H1 (cell line): ENCODE measurements at regions not wholly inside any gene's neighbourhood (a gene's known extent, or its start where the extent isn't known, plus 50 kb on each side); places are given as distances from the start of the nearest gene placed in this dataset.
"Not testable (repeated sequence)": the region's sequence is repeated elsewhere in the genome, so short reads cannot be mapped to it uniquely, and the experiment has no call there.

Experiments
- CTCF ChIA-PET: fragments of 300-600 bp; sonication (Branson Sonifier 250); formaldehyde crosslinking; loops from one replicate; lab custom pipeline; 2021; ENCODE audit not compliant: partially characterized antibody; lab: Charles Lee
- POLR2A ChIA-PET: fragments of 300-600 bp; sonication (Branson Sonifier 250); formaldehyde crosslinking; loops from one replicate; lab custom pipeline; 2021; ENCODE audit warnings: inconsistent platforms; ENCODE audit not compliant: partially characterized antibody; lab: Charles Lee
- DNase-seq, 2 experiments: peaks; one replicate each; pipeline versions ENCODE4 v3.0.0 to v3.0.0-alpha.2; 2010 to 2022; ENCODE audit warnings: low spot score in 2 of 2, low read depth in 1 of 2, mixed read lengths in 1 of 2
- FAIRE-seq: peaks from 2 replicates; lab custom pipeline; 2011; peaks lifted over from hg19 to GRCh38; lab: Jason Lieb, UNC
- H2AFZ ChIP-seq: 2 replicates; pipeline ENCODE4 v1.8.1; 2012; ENCODE audit warnings: low read length, inconsistent platforms
- H2AK5ac ChIP-seq: 2 replicates; pipeline ENCODE4 v1.6.1; 2013; ENCODE audit warnings: low read depth, low read length
- H2BK120ac ChIP-seq: replicated peaks from 2 replicates; pipeline ENCODE3; 2013; ENCODE audit warnings: low read depth, low read length, inconsistent platforms
- H2BK12ac ChIP-seq: 2 replicates; pipeline ENCODE4 v1.6.1; 2013; ENCODE audit warnings: low read depth, low read length
- H2BK15ac ChIP-seq: 2 replicates; pipeline ENCODE4 v1.6.1; 2013; ENCODE audit warnings: low read length
- H2BK20ac ChIP-seq: 2 replicates; pipeline ENCODE4 v1.6.1; 2013; ENCODE audit warnings: low read length
- H2BK5ac ChIP-seq: 2 replicates; pipeline ENCODE4 v1.6.1; 2013; ENCODE audit warnings: low read depth, low read length
- H3K14ac ChIP-seq: 2 replicates; pipeline ENCODE4 v1.6.1; 2013; ENCODE audit warnings: inconsistent platforms; ENCODE audit not compliant: insufficient read length
- H3K18ac ChIP-seq: 2 replicates; pipeline ENCODE4 v1.6.1; 2013; ENCODE audit warnings: low read length; ENCODE audit errors: extremely low read depth
- H3K23ac ChIP-seq: 2 replicates; pipeline ENCODE4 v1.6.1; 2013; ENCODE audit warnings: inconsistent platforms; ENCODE audit not compliant: insufficient read length
- H3K23me2 ChIP-seq: 2 replicates; pipeline ENCODE4 v1.6.1; 2013; ENCODE audit warnings: low read depth, low read length
- H3K27ac ChIP-seq: 2 replicates; pipeline ENCODE4 v1.6.1; 2011; ENCODE audit warnings: low read depth, low read length, inconsistent platforms
- H3K27me3 ChIP-seq, 4 experiments: replicated peaks in 1 of 4; 1 replicate in 1 of 4; 2 replicates in 3 of 4; pipeline versions ENCODE4 v1.6.1 to v1.8.1; 2011 to 2013; ENCODE audit warnings: low read length in 3 of 4, mild to moderate bottlenecking in 3 of 4, inconsistent platforms in 2 of 4, mixed read lengths in 2 of 4, moderate library complexity in 1 of 4; ENCODE audit not compliant: control insufficient read depth in 3 of 4, insufficient read depth in 3 of 4; ENCODE audit errors: extremely low read depth in 1 of 4
- H3K36me3 ChIP-seq, 4 experiments: 2 replicates each; pipeline versions ENCODE4 v1.6.1 to v1.8.1; 2011 to 2013; ENCODE audit warnings: mild to moderate bottlenecking in 4 of 4, low read length in 3 of 4, moderate library complexity in 2 of 4, control low read depth in 1 of 4, inconsistent platforms in 1 of 4; ENCODE audit not compliant: insufficient read depth in 4 of 4, control insufficient read depth in 2 of 4
- H3K4ac ChIP-seq: replicated peaks from 2 replicates; pipeline ENCODE3; 2013; ENCODE audit warnings: low read length, low read depth, mixed read lengths, inconsistent platforms; ENCODE audit not compliant: insufficient read length
- H3K4me1 ChIP-seq, 4 experiments: replicated peaks in 1 of 4; 1 replicate in 1 of 4; 2 replicates in 3 of 4; pipeline versions ENCODE4 v1.6.1 to v1.8.1; 2011 to 2013; ENCODE audit warnings: low read length in 3 of 4, inconsistent platforms in 2 of 4, mixed read lengths in 1 of 4; ENCODE audit not compliant: insufficient read depth in 4 of 4, control insufficient read depth in 3 of 4
- H3K4me2 ChIP-seq, 2 experiments: 2 replicates each; pipeline versions ENCODE4 v1.6.1 to v1.8.1; 2011 to 2013; ENCODE audit warnings: low read depth in 2 of 2, low read length in 2 of 2, control low read depth in 1 of 2, inconsistent platforms in 1 of 2, mild to moderate bottlenecking in 1 of 2; ENCODE audit not compliant: insufficient read depth in 1 of 2
- H3K4me3 ChIP-seq, 4 experiments: fragments of 200-600, 300-600 bp in 1 of 4; sonication (generic), shearing (Covaris generic), sonication (Bioruptor Twin) in 1 of 4; 2 replicates each; pipeline versions ENCODE4 v1.5.1 to v1.8.1; 2011 to 2016; ENCODE audit warnings: low read length in 4 of 4, low read depth in 3 of 4, control low read depth in 2 of 4, inconsistent platforms in 2 of 4, mild to moderate bottlenecking in 2 of 4, mixed read lengths in 1 of 4, moderate library complexity in 1 of 4; ENCODE audit not compliant: insufficient read depth in 2 of 4; ENCODE audit errors: extremely low read depth in 1 of 4
- H3K56ac ChIP-seq: replicated peaks from 2 replicates; pipeline ENCODE3; 2013; ENCODE audit warnings: low read depth, mild to moderate bottlenecking, mixed read lengths, low read length, inconsistent platforms; ENCODE audit not compliant: insufficient read length
- H3K79me1 ChIP-seq: 2 replicates; pipeline ENCODE4 v1.6.1; 2013; ENCODE audit warnings: low read depth, low read length, control low read depth
- H3K79me2 ChIP-seq, 2 experiments: 2 replicates each; pipeline versions ENCODE4 v1.6.1 to v1.8.1; 2012 to 2013; ENCODE audit warnings: low read length in 2 of 2, mild to moderate bottlenecking in 2 of 2, inconsistent platforms in 1 of 2; ENCODE audit not compliant: insufficient read depth in 2 of 2, control insufficient read depth in 1 of 2
- H3K9ac ChIP-seq, 4 experiments: replicated peaks in 1 of 4; 1 replicate in 1 of 4; 2 replicates in 3 of 4; pipeline versions ENCODE4 v1.6.1 to v1.8.1; 2011 to 2013; ENCODE audit warnings: low read depth in 3 of 4, low read length in 3 of 4, control low read depth in 2 of 4, mild to moderate bottlenecking in 2 of 4, moderate library complexity in 2 of 4, inconsistent platforms in 1 of 4; ENCODE audit errors: extremely low read depth in 1 of 4
- H3K9me3 ChIP-seq, 2 experiments: 2 replicates each; pipeline versions ENCODE4 v1.6.1 to v1.8.1; 2012 to 2013; ENCODE audit warnings: mild to moderate bottlenecking in 2 of 2, moderate library complexity in 2 of 2, control low read depth in 1 of 2, inconsistent platforms in 1 of 2, low read depth in 1 of 2, low read length in 1 of 2, mixed read lengths in 1 of 2; ENCODE audit not compliant: insufficient read depth in 2 of 2
- H4K20me1 ChIP-seq, 2 experiments: replicated peaks in 1 of 2; 2 replicates each; pipeline versions ENCODE3 to v1.8.1; 2011 to 2013; ENCODE audit warnings: inconsistent platforms in 2 of 2, low read length in 2 of 2, mild to moderate bottlenecking in 1 of 2; ENCODE audit not compliant: insufficient read depth in 2 of 2, control insufficient read depth in 1 of 2
- H4K5ac ChIP-seq: 2 replicates; pipeline ENCODE4 v1.6.1; 2013; ENCODE audit warnings: low read length, low read depth, mixed read lengths, inconsistent platforms; ENCODE audit not compliant: insufficient read length
- H4K8ac ChIP-seq: 2 replicates; pipeline ENCODE4 v1.8.0; 2013; ENCODE audit warnings: mild to moderate bottlenecking, moderate library complexity, low read length, inconsistent platforms; ENCODE audit not compliant: insufficient read depth; ENCODE audit errors: extremely low read depth
- H4K91ac ChIP-seq: replicated peaks from 2 replicates; pipeline ENCODE3; 2013; ENCODE audit warnings: low read length, mixed read lengths, inconsistent platforms; ENCODE audit not compliant: insufficient read length
- WGBS, 2 experiments: shearing (Covaris generic) in 1 of 2; methylation state at CpG; one replicate each; pipeline versions ENCODE4 v1.1.6 to v1.1.7; 2013 to 2015; ENCODE audit warnings: low lambda C conversion rate in 2 of 2, mixed read lengths in 2 of 2, inconsistent platforms in 1 of 2, low coverage in 1 of 2, missing lambda C conversion rate in 1 of 2; ENCODE audit not compliant: insufficient replicate concordance in 2 of 2, insufficient coverage in 1 of 2, insufficient read length in 1 of 2; ENCODE audit errors: extremely low coverage in 1 of 2, missing lambda C conversion rate in 1 of 2; 5-methylcytosine and 5-hydroxymethylcytosine counted together

DNA sequence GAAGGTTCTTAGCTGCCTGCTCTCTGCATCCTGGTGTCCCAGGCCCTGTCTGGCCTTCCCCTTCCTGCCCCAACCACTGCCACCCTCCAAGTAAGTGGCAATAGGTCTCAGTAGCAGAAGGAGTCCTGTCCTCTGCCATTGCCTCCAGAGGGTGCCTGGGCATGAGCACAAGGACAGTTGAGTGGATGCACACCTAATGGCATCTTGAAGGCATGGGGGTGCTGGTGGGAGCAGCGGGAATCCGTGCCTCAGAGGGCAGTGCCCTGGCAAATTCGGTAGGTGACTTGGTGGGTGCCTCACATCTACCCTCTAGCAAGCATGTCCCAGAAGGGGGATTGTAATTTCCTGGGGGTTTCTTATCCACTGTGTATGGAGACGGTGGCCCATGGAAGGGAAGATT lies 182.8 kb upstream of the POMZP3 start:
- H3K4me2 ChIP-seq, POLR2A ChIA-PET, H3K27ac ChIP-seq, H3K79me2 ChIP-seq, H2BK12ac ChIP-seq, H2AFZ ChIP-seq, DNase-seq, H3K27me3 ChIP-seq, H3K56ac ChIP-seq, H3K9me3 ChIP-seq, H3K4me1 ChIP-seq, H2BK20ac ChIP-seq, H4K20me1 ChIP-seq, H2BK120ac ChIP-seq, H3K18ac ChIP-seq, H3K4me3 ChIP-seq, H3K9ac ChIP-seq, CTCF ChIA-PET, H4K91ac ChIP-seq, H3K36me3 ChIP-seq, H2AK5ac ChIP-seq, H3K79me1 ChIP-seq, H2BK5ac ChIP-seq, H4K5ac ChIP-seq, H2BK15ac ChIP-seq, H4K8ac ChIP-seq, H3K4ac ChIP-seq, H3K23me2 ChIP-seq, H3K14ac ChIP-seq, H3K23ac ChIP-seq, FAIRE-seq: not testable (repeated sequence)
- 91% methylated on average over 4 of the region's 4 CpGs; no CpG with 5 or more reads in 1 of the 2 experiments for WGBS, 2 experiments

- H4K5ac ChIP-seq, H2BK15ac ChIP-seq, H3K9ac ChIP-seq, H3K4me3 ChIP-seq, H4K91ac ChIP-seq, H4K8ac ChIP-seq, H3K23ac ChIP-seq, H3K9me3 ChIP-seq, H4K20me1 ChIP-seq, H3K4me2 ChIP-seq, H3K79me1 ChIP-seq, H2BK12ac ChIP-seq, H3K56ac ChIP-seq, H3K79me2 ChIP-seq, H2AFZ ChIP-seq, CTCF ChIA-PET, H2AK5ac ChIP-seq, H3K4me1 ChIP-seq, H3K23me2 ChIP-seq, H3K18ac ChIP-seq, DNase-seq, FAIRE-seq, H3K14ac ChIP-seq, POLR2A ChIA-PET, H2BK20ac ChIP-seq, H3K36me3 ChIP-seq, H2BK120ac ChIP-seq, H3K27ac ChIP-seq, H2BK5ac ChIP-seq, H3K4ac ChIP-seq, H3K27me3 ChIP-seq: not testable (repeated sequence)
- WGBS, 2 experiments, result 86% methylated on average over 3 of the region's 3 CpGs; no CpG with 5 or more reads in 1 of the 2 experiments
These were observed 180.6 kb upstream of the POMZP3 start for GRCh38 chr7:76807588-76808100.
